ENCODE measurements at regions not wholly inside any gene's neighbourhood (a gene's known extent, or its start where the extent isn't known, plus 50 kb on each side); places are given as distances from the start of the nearest gene placed in this dataset.
"Not testable (repeated sequence)": the region's sequence is repeated elsewhere in the genome, so short reads cannot be mapped to it uniquely, and the experiment has no call there.

GRCh38 chr4:59537246-59537886 lies 1662.8 kb upstream of the ADGRL3 start:
- H3K27ac ChIP-seq (replicated peaks): no peak overlapping the region
- no peaks in the 10 kb centered on the region for H3K36me3 ChIP-seq
- no peak for DNase-seq
- TF ChIP-seq, protein P1, sequence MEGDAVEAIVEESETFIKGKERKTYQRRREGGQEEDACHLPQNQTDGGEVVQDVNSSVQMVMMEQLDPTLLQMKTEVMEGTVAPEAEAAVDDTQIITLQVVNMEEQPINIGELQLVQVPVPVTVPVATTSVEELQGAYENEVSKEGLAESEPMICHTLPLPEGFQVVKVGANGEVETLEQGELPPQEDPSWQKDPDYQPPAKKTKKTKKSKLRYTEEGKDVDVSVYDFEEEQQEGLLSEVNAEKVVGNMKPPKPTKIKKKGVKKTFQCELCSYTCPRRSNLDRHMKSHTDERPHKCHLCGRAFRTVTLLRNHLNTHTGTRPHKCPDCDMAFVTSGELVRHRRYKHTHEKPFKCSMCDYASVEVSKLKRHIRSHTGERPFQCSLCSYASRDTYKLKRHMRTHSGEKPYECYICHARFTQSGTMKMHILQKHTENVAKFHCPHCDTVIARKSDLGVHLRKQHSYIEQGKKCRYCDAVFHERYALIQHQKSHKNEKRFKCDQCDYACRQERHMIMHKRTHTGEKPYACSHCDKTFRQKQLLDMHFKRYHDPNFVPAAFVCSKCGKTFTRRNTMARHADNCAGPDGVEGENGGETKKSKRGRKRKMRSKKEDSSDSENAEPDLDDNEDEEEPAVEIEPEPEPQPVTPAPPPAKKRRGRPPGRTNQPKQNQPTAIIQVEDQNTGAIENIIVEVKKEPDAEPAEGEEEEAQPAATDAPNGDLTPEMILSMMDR (IDR thresholded peaks at IDR 0.05; ENCODE audit: borderline replicate concordance): no peak
- H3K27me3 ChIP-seq (ENCODE audit: low read depth): no peaks in the 10 kb centered on the region
- H3K4me3 ChIP-seq: no peak overlapping the region
- intact Hi-C loops (cut with micrococcal nuclease): no loop called here
- H3K4me1 ChIP-seq: no peaks in the 10 kb centered on the region
- H3K9me3 ChIP-seq (replicated peaks): no peaks in the 10 kb centered on the region

DNA sequence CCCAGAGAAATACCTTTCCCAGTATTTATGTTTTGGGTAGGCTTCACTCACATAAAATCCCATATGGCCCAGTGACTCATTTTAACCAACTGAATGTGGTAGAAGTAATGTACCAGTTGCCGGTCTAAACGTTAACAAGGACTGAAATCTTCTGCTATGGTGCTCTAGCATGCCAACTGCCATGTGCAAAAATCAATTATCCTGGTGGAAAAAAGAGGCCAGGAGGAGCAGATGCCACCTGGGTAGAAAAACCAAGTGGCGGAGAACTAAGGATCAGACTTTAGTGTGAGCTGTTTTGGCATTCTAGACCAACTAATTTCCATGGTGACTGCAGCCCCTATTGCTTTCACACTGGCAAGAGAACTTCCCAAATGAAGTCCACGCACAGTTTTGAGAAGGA lies 1660.7 kb upstream of the ADGRL3 start:
- Histone ChIP-seq H3K4me1 (no peaks in the 10 kb centered on the region), H3K27me3 (ENCODE audit: low read depth) (no peaks in the 10 kb centered on the region), H3K9me3 (replicated peaks) (no peaks in the 10 kb centered on the region), H3K36me3 (no peaks in the 10 kb centered on the region), H3K27ac (replicated peaks) (no peak overlapping the region), H3K4me3 (no peak overlapping the region)
- DNase-seq: no peak
- TF ChIP-seq, protein P1 (IDR thresholded peaks at IDR 0.05; ENCODE audit: borderline replicate concordance): no peak
- intact Hi-C loops (cut with micrococcal nuclease): no loop called here

- no peak overlapping the region for H3K27ac ChIP-seq (replicated peaks)
- H3K9me3 ChIP-seq (replicated peaks): no peaks in the 10 kb centered on the region
- no peaks in the 10 kb centered on the region for H3K4me1 ChIP-seq
- no peak overlapping the region for H3K4me3 ChIP-seq
- no peaks in the 10 kb centered on the region for H3K36me3 ChIP-seq
- no peak for DNase-seq
- no peaks in the 10 kb centered on the region for H3K27me3 ChIP-seq (ENCODE audit: low read depth)
- intact Hi-C loops (cut with micrococcal nuclease): no loop called here
- TF ChIP-seq, protein P1 (IDR thresholded peaks at IDR 0.05; ENCODE audit: borderline replicate concordance): no peak
Measured at GRCh38 chr4:59540311-59540710, 1659.8 kb upstream of the ADGRL3 start.

GRCh38 chr4:59553063-59553720 lies 1646.9 kb upstream of the ADGRL3 start:
- H3K36me3 ChIP-seq: no peaks in the 10 kb centered on the region
- intact Hi-C loops (cut with micrococcal nuclease): no loop called here
- H3K27ac ChIP-seq (replicated peaks): no peak overlapping the region
- no peaks in the 10 kb centered on the region for H3K4me1 ChIP-seq
- peaks cover 16% of the 10 kb centered on the region for H3K9me3 ChIP-seq (replicated peaks)
- H3K27me3 ChIP-seq (ENCODE audit: low read depth): no peaks in the 10 kb centered on the region
- no peak overlapping the region for H3K4me3 ChIP-seq
- TF ChIP-seq, protein P1 (IDR thresholded peaks at IDR 0.05; ENCODE audit: borderline replicate concordance): no peak
- DNase-seq: no peak

DNA sequence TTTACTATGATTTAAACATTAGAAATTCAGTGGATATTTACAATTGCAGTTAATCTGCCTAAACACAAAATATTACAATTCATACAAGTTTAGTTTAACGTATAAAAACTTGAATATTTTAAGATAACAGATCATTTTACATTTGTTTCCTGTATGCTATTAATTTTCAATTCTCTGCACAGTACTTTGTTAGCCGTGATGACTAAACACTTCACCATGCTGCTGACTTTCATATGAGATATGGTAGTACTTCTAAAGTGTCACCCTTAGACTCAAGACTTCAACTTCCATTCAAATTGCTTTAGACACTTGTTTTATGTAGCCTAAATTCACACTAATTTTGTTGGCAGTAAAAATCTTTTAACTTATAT lies 1646.4 kb upstream of the ADGRL3 start:
- Histone ChIP-seq H3K4me3 (no peak overlapping the region), H3K27ac (replicated peaks) (no peak overlapping the region), H3K36me3 (no peaks in the 10 kb centered on the region), H3K27me3 (ENCODE audit: low read depth) (no peaks in the 10 kb centered on the region), H3K9me3 (replicated peaks) (peaks cover 13% of the 10 kb centered on the region), H3K4me1 (no peaks in the 10 kb centered on the region)
- DNase-seq: no peak
- intact Hi-C loops (cut with micrococcal nuclease): no loop called here
- TF ChIP-seq, protein P1 (IDR thresholded peaks at IDR 0.05; ENCODE audit: borderline replicate concordance): no peak

- intact Hi-C loops (cut with micrococcal nuclease); H3K27ac ChIP-seq (replicated peaks); DNase-seq: not testable (repeated sequence)
Measured at GRCh38 chr4:59556191-59556590, 1643.9 kb upstream of the ADGRL3 start.

DNA sequence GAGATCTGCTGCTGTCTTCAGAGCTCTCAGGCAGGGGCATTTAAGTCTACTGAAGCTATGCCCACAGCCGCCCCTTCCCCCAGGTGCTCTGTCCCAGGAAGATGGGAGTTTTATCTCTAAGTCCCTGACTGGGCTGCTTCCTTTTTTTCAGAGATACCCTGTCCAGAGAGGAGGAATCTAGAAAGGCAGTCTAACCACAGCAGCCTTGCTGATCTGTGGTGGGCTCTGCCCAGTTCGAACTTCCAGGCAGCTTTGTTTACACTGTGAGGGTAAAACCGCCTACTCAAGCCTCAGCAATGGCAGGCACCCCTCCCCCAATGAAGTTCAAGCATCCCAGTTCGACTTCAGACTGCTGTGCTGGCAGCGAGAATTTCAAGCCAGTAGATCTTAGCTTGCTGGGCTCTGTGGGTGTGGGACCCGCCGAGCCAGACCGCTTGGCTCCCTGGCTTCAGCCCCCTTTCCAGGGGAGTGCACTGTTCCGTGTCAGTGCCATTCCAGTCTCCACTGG lies 1639.9 kb upstream of the ADGRL3 start:
- DNase-seq; intact Hi-C loops (cut with micrococcal nuclease); H3K4me1 ChIP-seq; H3K4me3 ChIP-seq; H3K36me3 ChIP-seq; H3K27ac ChIP-seq (replicated peaks); H3K27me3 ChIP-seq (ENCODE audit: low read depth): not testable (repeated sequence)
- H3K9me3 ChIP-seq (replicated peaks): peaks cover 11% of the 10 kb centered on the region

More at GRCh38 chr4:59556191-59556590, 1643.9 kb upstream of the ADGRL3 start:
- not testable (repeated sequence) for H3K4me1 ChIP-seq; H3K4me3 ChIP-seq; H3K36me3 ChIP-seq; H3K27me3 ChIP-seq (ENCODE audit: low read depth)
- H3K9me3 ChIP-seq (replicated peaks): peaks cover 11% of the 10 kb centered on the region

All from left ventricle myocardium inferior (tissue), 1 donor.